ENCODE measurements at regions not wholly inside any gene's neighbourhood (a gene's known extent, or its start where the extent isn't known, plus 50 kb on each side); places are given as distances from the start of the nearest gene placed in this dataset.

GRCh38 chr13:91050970-91051369 lies 296.5 kb upstream of the MIR17HG start:
- Histone ChIP-seq H3K27ac (no peak overlapping the region), H3K4me3 (no peak overlapping the region), H3K4me1 (no peaks in the 10 kb centered on the region), H3K27me3 (no peaks in the 10 kb centered on the region), H3K9me3 (no peaks in the 10 kb centered on the region), H3K36me3 (no peaks in the 10 kb centered on the region)
- DNase-seq: no peak
- WGBS, 2 donors (ENCODE audit: low coverage in 1 of 2): 63 to 69% methylated on average over 2 of the region's 2 CpGs
- intact Hi-C loops (cut with DNase I; ENCODE audit: low total_unique reads): no loop called here
- in situ Hi-C loops (cut with MboI; ENCODE audit: low pct_ligation_motif_present in 1 of 4, low pct_unique_long_range_greater_than_20kb in 1 of 4, low sequenced_read_pairs in 3 of 4): no loop called here
- no peak for TF ChIP-seq CTCF (IDR thresholded peaks at IDR 0.05)
- no peak for TF ChIP-seq POLR2AphosphoS5 (IDR thresholded peaks at IDR 0.05)
- no peak for TF ChIP-seq EP300 (IDR thresholded peaks at IDR 0.05; ENCODE audit: low read depth)
- TF ChIP-seq POLR2A (IDR thresholded peaks at IDR 0.05): no peak

GRCh38 chr13:91052876-91053275 lies 294.6 kb upstream of the MIR17HG start:
- TF ChIP-seq POLR2A (IDR thresholded peaks at IDR 0.05) (no peak), EP300 (IDR thresholded peaks at IDR 0.05; ENCODE audit: low read depth) (no peak), CTCF (IDR thresholded peaks at IDR 0.05) (no peak), POLR2AphosphoS5 (IDR thresholded peaks at IDR 0.05) (no peak)
- Histone ChIP-seq H3K4me3 (no peak overlapping the region), H3K27ac (no peak overlapping the region), H3K9me3 (no peaks in the 10 kb centered on the region), H3K27me3 (no peaks in the 10 kb centered on the region), H3K36me3 (no peaks in the 10 kb centered on the region), H3K4me1 (no peaks in the 10 kb centered on the region)
- DNase-seq: no peak
- WGBS, 2 donors (ENCODE audit: low coverage in 1 of 2): 11 to 38% methylated on average over 1 of the region's 1 CpG
- intact Hi-C loops (cut with DNase I; ENCODE audit: low total_unique reads) (no loop called here), in situ Hi-C loops (cut with MboI; ENCODE audit: low pct_ligation_motif_present in 1 of 4, low pct_unique_long_range_greater_than_20kb in 1 of 4, low sequenced_read_pairs in 3 of 4) (no loop called here)

GRCh38 chr13:91053318-91054065 lies 294.0 kb upstream of the MIR17HG start:
- TF ChIP-seq POLR2AphosphoS5 (IDR thresholded peaks at IDR 0.05) (no peak), EP300 (IDR thresholded peaks at IDR 0.05; ENCODE audit: low read depth) (no peak), POLR2A (IDR thresholded peaks at IDR 0.05) (no peak), CTCF (IDR thresholded peaks at IDR 0.05) (no peak)
- no peaks in the 10 kb centered on the region for H3K36me3 ChIP-seq
- WGBS, 2 donors (ENCODE audit: low coverage in 1 of 2): 73 to 89% methylated on average over 2 of the region's 2 CpGs
- in situ Hi-C loops (cut with MboI; ENCODE audit: low pct_ligation_motif_present in 1 of 4, low pct_unique_long_range_greater_than_20kb in 1 of 4, low sequenced_read_pairs in 3 of 4): no loop called here
- no peaks in the 10 kb centered on the region for H3K9me3 ChIP-seq
- no peaks in the 10 kb centered on the region for H3K4me1 ChIP-seq
- H3K27me3 ChIP-seq: no peaks in the 10 kb centered on the region
- DNase-seq: no peak
- no peak overlapping the region for H3K27ac ChIP-seq
- H3K4me3 ChIP-seq: no peak overlapping the region
- intact Hi-C loops (cut with DNase I; ENCODE audit: low total_unique reads): no loop called here

- WGBS, 2 donors (ENCODE audit: low coverage in 1 of 2): 0 to 24% methylated on average over 1 of the region's 1 CpG
- no peaks in the 10 kb centered on the region for H3K4me1 ChIP-seq
- no peaks in the 10 kb centered on the region for H3K9me3 ChIP-seq
- in situ Hi-C loops (cut with MboI; ENCODE audit: low pct_ligation_motif_present in 1 of 4, low pct_unique_long_range_greater_than_20kb in 1 of 4, low sequenced_read_pairs in 3 of 4): no loop called here
- H3K4me3 ChIP-seq: no peak overlapping the region
- H3K36me3 ChIP-seq: no peaks in the 10 kb centered on the region
- DNase-seq: no peak
- no peak for TF ChIP-seq POLR2AphosphoS5 (IDR thresholded peaks at IDR 0.05)
- no peak for TF ChIP-seq POLR2A (IDR thresholded peaks at IDR 0.05)
- no peak for TF ChIP-seq EP300 (IDR thresholded peaks at IDR 0.05; ENCODE audit: low read depth)
- no peak for TF ChIP-seq CTCF (IDR thresholded peaks at IDR 0.05)
- no peaks in the 10 kb centered on the region for H3K27me3 ChIP-seq
- intact Hi-C loops (cut with DNase I; ENCODE audit: low total_unique reads): no loop called here
- no peak overlapping the region for H3K27ac ChIP-seq
Observed at GRCh38 chr13:91054902-91055301, 292.6 kb upstream of the MIR17HG start.
